Raji (cell line): ENCODE measurements at regions not wholly inside any gene's neighbourhood (a gene's known extent, or its start where the extent isn't known, plus 50 kb on each side); places are given as distances from the start of the nearest gene placed in this dataset.

Experiments
- POLR2A ChIP-seq: IDR thresholded peaks from 2 replicates; pipeline ENCODE4 v1.6.1; 2011; ENCODE audit warnings: low read depth, low read length, control low read depth; ENCODE audit not compliant: insufficient read depth

DNA sequence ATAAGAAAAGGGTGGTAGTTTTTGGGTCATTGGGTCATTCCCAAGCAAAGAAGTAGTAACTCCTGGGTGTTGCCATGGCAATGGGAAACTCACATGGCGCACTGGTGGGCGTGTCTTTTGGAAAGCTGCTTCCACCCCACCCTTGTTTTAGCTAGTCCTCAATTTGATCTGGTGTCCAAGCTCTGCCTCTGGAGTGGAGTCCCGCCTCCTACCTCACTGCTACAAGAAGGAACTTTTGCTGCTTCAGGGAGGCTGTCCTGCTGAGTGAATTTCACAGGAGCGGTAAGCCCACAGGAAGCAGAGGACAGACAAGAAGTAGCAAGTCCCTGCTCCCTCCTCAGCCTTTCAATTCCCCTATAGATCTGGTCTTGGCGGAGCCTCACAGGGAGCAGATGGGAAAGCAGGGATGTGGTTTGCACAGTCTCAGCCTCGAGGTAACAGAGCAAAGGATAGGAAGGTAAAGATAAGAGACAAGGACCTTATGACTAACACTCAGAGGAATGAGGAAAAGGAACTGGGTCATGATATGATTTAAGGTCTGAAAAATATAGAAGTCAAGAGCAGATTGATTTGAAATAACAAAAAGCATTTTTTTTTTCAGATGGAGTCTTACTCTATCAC lies 700.3 kb downstream of the TNS3 start:
- no peak for TF ChIP-seq POLR2A

DNA sequence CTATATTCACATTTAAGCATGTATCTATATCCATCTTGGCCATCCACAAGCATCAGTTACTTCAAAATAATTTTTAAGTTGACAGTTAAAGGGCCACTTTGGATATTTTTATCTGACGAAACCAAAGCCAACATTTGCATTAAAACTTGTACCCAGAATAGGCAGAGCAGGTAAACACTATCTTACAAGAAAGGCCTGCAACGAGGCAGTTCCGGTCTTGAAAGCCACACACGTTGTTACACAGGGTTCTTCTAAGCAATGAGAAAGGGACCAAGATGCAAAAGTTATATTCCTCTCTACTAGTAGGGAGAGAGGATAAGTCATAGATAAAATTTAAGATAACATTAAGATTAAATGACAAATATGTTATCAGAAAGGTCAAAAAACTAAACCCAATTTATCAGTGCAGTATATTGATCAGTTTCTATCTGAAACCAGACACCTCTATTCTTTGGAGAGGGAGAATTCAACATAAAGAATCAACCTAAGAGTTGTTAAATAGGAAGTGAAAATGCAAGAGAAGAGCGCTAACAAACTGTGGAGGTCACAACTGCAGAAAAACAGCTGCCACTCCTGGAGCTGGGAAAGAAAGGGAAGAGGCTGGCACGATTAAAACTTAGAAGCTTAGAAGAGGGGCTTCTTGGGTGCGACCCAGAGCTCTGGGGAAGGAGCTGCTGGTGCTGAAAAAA lies 701.3 kb downstream of the TNS3 start:
- TF ChIP-seq POLR2A, result no peak

DNA sequence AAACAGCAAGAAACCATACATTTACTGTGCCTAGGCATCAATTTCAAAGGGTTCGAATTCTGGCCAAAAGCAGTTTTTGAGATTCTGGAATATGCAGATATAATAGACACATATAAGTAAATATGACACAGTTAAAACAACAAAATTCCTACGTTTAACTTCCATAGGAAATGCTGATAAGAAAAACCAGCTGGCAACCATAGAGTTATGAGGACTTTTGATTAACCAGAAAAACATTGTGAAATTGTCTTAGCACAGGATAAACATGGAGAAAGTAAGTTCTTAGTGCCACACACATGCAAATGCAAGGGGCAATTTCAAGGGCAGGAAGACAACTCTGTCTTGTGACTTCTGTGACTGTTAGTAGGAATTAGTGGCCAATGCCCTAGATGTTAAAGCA lies 702.1 kb downstream of the TNS3 start:
- TF ChIP-seq POLR2A, result no peak

DNA sequence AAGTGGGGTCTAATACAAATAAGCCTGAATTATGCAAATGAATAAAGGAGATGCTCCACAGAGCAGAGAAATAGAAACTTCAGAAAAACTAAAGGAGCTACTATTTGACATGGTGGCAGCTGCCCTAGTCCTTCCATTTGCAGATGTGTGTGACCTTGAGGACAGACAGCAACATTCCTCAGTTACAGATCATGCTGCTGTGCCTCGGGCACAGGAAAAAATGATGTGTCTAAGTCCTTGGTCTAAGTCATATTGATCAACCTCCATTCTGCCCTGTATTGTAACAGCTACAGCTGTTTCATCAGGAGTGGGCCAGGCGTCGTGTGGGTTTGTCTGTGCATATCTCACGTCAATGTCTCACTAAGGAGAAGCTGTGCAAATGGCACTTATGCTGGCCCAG lies 710.4 kb downstream of the TNS3 start:
- no peak for TF ChIP-seq POLR2A

DNA sequence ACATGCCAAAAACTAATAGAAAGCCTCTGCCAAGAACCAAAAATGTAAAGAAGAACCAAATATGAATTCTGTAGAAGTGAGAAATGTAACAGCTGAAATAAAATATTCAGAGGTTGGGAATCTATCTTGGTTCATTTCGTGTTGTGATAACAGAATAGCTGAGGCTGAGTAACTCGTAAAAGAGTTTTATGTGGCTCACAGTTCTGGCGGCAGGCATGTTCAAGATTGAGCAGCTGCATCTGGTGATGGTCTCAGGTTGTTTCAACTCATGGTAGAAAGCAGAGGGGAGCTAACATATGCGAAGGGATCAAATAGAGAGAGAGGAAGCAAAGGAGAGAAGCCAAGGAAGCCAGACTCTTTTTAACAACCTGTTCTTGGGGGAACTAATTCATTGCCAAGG lies 717.2 kb downstream of the TNS3 start:
- TF ChIP-seq POLR2A, result no peak

DNA sequence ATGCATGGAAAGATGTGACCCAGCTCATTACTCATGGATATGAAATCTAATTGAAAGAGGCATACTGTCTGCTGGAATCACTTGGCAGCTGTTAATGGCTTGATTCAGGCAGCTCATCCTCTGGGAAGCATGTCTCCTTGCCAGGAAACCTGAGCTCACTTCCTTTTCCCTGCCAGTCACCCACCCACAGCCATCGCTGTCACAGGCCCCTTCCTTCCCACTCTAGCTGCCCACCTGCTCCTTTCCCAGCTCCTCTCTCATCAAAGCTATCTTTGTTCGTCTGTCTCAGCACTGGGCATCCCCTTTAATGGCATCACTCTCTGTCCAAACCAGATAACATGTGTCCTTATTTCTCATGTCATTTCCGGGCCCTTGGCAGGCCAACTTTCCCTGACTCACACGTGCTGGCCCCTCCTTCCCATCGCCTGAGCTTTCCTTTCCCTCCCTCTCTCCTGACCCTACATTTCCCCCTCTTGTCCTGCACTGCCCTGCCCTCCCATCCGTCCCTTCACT lies 721.9 kb downstream of the TNS3 start:
- TF ChIP-seq POLR2A, result no peak

DNA sequence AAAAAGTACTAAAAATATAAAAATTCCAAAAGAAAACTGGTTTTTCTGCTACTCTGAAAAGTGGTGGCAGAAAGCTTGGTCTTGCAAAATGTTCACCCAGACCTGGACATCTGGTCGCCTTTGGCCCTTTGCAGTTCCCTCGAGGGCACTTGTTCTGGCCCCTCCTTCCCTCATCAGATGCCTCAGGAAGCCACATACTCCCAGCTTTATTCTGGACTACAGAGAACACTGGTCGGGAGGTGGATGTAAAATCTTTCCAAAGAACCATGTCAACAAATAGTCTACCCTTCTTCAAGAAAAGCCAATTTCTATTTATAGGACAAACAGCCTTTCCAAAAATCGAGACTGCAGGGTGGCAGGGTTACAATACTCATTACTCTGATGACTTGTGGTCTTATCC lies 726.1 kb downstream of the TNS3 start:
- TF ChIP-seq POLR2A, result no peak

DNA sequence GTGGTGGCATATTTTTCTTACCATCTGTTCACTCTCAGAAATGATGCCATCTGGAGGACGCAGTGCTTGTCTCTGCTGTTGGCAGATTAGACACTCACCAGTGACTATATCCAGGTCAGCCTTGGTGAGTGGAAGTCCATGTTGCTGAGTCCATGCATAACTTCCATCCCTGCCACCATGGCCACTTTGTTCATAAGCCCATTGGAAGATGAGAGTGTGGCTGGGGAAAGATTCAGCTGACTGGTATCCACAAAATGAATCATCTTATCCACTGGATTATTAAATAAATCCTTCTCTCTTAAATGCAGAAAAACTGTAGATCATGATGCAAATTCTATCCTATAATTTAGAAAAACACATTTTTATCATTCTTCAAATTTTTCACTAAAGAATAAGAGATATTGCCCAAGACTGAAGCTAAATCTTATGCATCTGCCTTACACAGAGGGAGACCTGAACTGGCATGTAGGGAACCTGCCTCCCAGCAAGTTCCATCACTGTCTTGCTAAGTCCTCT lies 726.9 kb downstream of the TNS3 start:
- no peak for TF ChIP-seq POLR2A

DNA sequence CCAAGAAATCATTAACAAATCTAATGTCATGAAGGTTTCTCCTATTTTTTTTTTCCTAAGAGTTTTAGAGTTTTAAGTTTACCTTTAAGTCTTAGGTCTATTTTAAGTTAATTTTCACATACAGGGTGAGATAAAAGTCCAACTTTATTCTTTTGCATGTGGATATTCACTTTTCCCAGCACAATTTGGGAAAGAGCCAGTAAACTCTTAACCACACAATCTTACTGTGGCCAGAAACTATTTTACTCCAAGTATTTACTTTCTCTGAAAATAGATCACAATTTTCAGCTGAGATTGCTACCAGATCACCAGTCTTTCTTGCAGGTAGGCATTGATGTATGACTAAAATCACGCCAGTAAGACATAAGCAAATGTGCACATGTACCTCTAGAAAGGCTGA lies 728.5 kb downstream of the TNS3 start:
- TF ChIP-seq POLR2A, result no peak

DNA sequence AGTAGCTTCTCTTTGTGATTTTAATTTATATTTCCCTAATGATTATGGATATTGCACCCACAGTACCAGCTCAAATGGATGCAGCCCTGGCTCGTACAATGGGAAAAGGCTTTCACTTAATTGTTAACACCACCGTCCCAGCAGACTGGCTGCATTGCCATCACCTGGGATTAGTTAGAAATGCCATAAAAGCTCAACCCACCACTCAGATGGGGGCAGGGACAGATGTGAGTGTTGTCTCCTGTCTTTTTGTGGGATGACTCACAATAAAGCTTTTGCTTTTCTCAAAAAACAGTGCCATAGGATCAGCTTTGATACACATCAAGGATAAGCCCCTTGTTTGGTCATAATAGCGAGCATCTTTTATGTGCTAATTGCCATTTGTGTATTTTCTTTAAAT lies 729.1 kb downstream of the TNS3 start:
- no peak for TF ChIP-seq POLR2A

DNA sequence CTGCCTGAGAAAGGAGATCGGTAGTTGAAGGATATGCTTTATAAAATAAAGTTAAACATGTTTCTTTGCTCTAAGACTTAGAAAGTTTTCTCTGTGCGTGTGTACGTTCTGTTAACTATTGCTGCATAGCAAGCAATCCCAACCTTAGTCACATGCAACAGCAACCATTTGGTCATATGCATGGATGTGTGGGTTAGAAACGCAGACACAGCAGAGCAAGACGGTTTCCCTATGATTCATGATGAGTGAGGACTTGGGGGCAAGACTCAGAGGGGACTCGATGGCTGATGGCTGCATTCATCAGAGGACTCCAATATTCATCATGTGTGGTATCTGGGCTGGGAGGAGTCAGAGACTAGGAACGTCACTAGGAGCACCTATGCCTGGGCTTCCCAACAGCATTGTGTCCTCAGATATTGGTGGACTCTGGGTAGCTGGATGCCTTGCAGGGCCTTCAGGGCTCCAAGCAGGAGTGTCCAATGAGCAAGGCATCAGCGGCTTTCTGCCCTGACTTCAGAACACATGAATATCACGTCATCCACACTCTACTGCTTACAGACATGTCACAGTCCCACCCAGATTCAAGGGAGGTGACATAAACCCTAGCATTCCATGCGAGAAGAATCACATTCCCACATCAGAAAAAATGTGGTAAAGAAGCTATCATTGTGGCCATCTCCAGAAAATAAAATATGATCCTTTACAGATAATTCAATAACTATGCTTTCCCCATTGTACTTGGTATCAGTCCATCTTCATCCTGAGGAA lies 731.2 kb downstream of the TNS3 start:
- no peak for TF ChIP-seq POLR2A

DNA sequence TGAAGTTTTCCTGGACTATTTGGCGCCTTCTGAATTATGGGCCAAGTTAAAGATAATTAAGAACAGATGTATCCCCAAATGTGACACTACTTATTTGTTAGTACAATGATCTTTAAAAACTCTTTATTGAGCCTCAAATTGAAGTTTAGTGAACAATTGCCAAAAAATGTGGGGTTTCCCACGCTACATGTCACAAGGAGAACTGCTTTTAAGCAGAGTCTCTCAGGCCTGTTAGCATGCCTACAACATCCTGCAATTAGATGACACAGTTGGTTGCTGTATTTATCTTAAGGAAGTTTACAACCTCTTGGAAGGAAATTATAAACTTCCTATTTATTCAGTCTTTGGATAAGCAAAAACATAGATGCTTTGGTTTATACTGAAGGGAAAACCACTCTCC lies 733.0 kb downstream of the TNS3 start:
- no peak for TF ChIP-seq POLR2A

DNA sequence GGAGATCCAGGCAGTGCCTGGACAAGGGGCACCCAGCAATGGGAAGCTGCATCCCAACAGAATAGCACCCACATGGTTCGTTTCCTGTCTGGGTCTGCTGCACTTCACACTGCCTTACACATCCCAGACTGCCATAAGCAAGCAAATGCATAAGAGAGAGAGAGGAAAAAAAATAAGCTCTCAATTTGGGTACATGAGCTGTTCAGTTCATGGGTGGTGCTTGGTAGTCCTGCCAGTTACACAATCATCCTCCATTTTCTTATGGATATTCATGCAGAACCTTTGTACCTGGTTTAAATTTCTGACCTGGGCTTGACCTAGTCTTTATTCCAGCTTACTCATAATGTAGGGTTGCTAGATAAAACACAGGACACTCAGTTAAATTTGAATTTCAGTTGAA lies 733.6 kb downstream of the TNS3 start:
- no peak for TF ChIP-seq POLR2A

DNA sequence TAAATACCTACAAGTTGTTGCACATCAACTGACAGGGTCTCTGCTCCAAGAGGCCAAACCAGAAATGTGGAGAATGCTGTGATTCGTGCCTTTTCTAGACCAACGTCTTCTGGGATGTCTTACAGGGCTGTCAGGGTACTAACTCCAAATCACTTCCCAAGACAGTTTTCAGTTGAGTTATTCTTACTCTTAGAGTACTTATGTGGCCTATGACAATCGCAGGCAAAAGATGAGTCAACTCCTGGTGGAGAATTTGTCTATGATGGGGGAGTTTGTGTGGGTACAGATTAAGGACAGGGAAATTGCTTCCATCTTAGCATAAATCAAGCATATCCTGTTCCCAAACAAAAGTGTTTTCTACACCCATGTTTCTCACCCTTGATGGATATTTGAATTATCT lies 734.8 kb downstream of the TNS3 start:
- no peak for TF ChIP-seq POLR2A

DNA sequence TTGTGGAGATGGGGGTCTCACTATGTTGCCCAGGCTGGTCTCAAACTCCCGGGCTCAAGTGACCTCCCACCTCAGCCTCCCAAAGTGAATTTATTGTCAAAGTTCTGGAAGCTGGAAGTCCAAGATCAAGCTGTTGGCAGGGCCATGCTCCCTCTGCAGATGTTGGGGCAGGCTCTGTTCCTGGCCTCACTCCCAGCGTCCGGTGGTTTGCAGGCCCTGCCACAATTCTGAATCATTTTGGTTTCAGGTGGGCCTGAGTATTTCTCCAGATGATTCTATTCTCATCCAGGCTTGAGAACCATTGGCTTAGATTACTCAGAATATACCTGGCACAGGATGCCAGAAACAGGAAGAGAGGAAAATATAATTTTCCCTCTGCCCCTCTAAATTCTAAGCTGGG lies 737.4 kb downstream of the TNS3 start:
- TF ChIP-seq POLR2A, result no peak

DNA sequence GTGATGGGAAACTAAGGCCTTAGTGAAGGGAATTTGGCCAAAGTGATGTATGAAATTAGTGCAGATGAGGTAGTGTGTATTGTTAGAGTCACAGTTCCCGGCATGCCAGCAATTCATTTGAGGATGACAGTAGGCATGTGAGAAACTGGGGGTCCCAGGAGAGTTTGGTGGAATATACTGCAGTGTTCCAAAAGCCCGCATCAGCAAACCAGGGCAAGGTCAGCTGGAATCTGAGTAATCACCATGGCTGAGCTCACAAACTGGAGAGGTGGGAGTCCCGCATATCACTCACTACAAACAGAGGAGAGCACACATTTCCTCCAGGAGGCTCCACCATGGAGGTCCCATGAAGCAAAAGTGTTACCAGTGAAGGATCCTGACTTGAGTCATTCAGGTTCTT lies 740.7 kb downstream of the TNS3 start:
- no peak for TF ChIP-seq POLR2A
